Astrocyte (in vitro differentiated cells and primary cell): ENCODE measurements at regions not wholly inside any gene's neighbourhood (a gene's known extent, or its start where the extent isn't known, plus 50 kb on each side); places are given as distances from the start of the nearest gene placed in this dataset.
A peak's percentile ranks its signal among the peaks of the same experiment; 100 is the strongest.

ENCODE experiments used
- DNase-seq: peaks from one replicate; pipeline ENCODE4 v3.0.0-alpha.2; 2010; ENCODE audit warnings: low read depth
- FAIRE-seq: peaks from 2 replicates; lab custom pipeline; 2011; peaks lifted over from hg19 to GRCh38; lab: Jason Lieb, UNC
- H2AFZ ChIP-seq: 2 replicates; pipeline ENCODE4 v1.6.0; 2012; ENCODE audit warnings: low read depth, low read length, inconsistent platforms
- H3K27ac ChIP-seq: 2 replicates; pipeline ENCODE4 v1.5.1; 2011; ENCODE audit warnings: low read depth, low read length, inconsistent platforms
- H3K27me3 ChIP-seq: 2 replicates; pipeline ENCODE4 v1.6.0; 2011; ENCODE audit warnings: low read length, inconsistent platforms; ENCODE audit not compliant: insufficient read depth
- H3K36me3 ChIP-seq: 2 replicates; pipeline ENCODE4 v1.5.1; 2011; ENCODE audit warnings: low read length, inconsistent platforms; ENCODE audit not compliant: insufficient read depth
- H3K4me1 ChIP-seq: 2 replicates; pipeline ENCODE4 v1.5.1; 2011; ENCODE audit warnings: low read length, inconsistent platforms; ENCODE audit not compliant: insufficient read depth
- H3K4me2 ChIP-seq: 2 replicates; pipeline ENCODE4 v1.6.0; 2012; ENCODE audit warnings: low read length, inconsistent platforms
- H3K4me3 ChIP-seq: 2 replicates; pipeline ENCODE4 v1.5.1; 2011; ENCODE audit warnings: low read depth, mild to moderate bottlenecking, low read length, inconsistent platforms; ENCODE audit not compliant: insufficient read depth
- H3K79me2 ChIP-seq: 2 replicates; pipeline ENCODE4 v1.6.0; 2012; ENCODE audit warnings: mild to moderate bottlenecking, low read length, inconsistent platforms; ENCODE audit not compliant: insufficient read depth
- H3K9ac ChIP-seq: 2 replicates; pipeline ENCODE4 v1.6.0; 2012; ENCODE audit warnings: mild to moderate bottlenecking, low read length, inconsistent platforms
- H3K9me3 ChIP-seq: 2 replicates; pipeline ENCODE4 v1.5.1; 2012; ENCODE audit warnings: low read depth, mild to moderate bottlenecking, low read length, inconsistent platforms; ENCODE audit not compliant: insufficient read depth
- H4K20me1 ChIP-seq: 2 replicates; pipeline ENCODE4 v1.6.0; 2012; ENCODE audit warnings: low read length, inconsistent platforms; ENCODE audit not compliant: insufficient read depth
- H3K27ac Mint-ChIP-seq: one replicate; pipeline ENCODE4 v1.8.0; 2021; ENCODE audit warnings: mild to moderate bottlenecking, mixed read lengths; ENCODE audit not compliant: unreplicated experiment
- H3K27me3 Mint-ChIP-seq: one replicate; pipeline ENCODE4 v1.8.0; 2021; ENCODE audit warnings: low read depth, mixed read lengths; ENCODE audit not compliant: unreplicated experiment
- H3K36me3 Mint-ChIP-seq: one replicate; pipeline ENCODE4 v1.8.0; 2021; ENCODE audit warnings: low read depth, mixed read lengths; ENCODE audit not compliant: unreplicated experiment
- H3K4me1 Mint-ChIP-seq: one replicate; pipeline ENCODE4 v1.8.0; 2021; ENCODE audit warnings: low read depth, mixed read lengths; ENCODE audit not compliant: unreplicated experiment
- H3K4me3 Mint-ChIP-seq: one replicate; pipeline ENCODE4 v1.8.0; 2021; ENCODE audit warnings: mild to moderate bottlenecking, moderate library complexity, mixed read lengths; ENCODE audit not compliant: unreplicated experiment
- H3K9me3 Mint-ChIP-seq: one replicate; pipeline ENCODE4 v1.8.0; 2021; ENCODE audit warnings: mild to moderate bottlenecking, mixed read lengths; ENCODE audit not compliant: unreplicated experiment
- EZH2 ChIP-seq: IDR thresholded peaks from 2 replicates; pipeline ENCODE4 v1.6.1; 2012; ENCODE audit warnings: mild to moderate bottlenecking, low read length, inconsistent platforms; ENCODE audit not compliant: insufficient read depth
- TF ChIP-seq, protein P1 (sequence below): IDR thresholded peaks from 2 replicates; pipeline ENCODE4 v1.5.1; 2011; ENCODE audit warnings: low read depth, mild to moderate bottlenecking, inconsistent platforms, low read length, moderate library complexity; ENCODE audit not compliant: insufficient read depth

DNA sequence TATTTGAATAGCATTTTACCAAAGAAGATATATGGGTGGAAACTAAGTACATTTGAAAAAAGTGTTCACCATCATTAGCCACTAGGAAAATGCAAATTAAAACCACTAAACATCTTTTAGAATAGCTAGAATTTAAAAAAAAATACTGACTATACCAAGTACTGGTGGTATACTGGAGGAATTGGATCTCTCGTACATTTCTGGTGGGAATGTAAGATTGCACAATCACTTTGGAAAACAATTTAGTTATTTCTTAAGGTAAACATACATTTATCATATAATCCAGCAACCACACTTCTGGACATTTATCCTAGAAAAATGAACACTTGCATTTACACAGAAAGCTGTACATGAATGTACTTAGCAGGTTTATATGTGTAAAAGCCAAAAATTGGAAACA lies 303.5 kb downstream of the MID1IP1 start:
- no peaks in the 10 kb centered on the region for H3K4me1 Mint-ChIP-seq
- no peak for TF ChIP-seq EZH2
- TF ChIP-seq, protein P1, sequence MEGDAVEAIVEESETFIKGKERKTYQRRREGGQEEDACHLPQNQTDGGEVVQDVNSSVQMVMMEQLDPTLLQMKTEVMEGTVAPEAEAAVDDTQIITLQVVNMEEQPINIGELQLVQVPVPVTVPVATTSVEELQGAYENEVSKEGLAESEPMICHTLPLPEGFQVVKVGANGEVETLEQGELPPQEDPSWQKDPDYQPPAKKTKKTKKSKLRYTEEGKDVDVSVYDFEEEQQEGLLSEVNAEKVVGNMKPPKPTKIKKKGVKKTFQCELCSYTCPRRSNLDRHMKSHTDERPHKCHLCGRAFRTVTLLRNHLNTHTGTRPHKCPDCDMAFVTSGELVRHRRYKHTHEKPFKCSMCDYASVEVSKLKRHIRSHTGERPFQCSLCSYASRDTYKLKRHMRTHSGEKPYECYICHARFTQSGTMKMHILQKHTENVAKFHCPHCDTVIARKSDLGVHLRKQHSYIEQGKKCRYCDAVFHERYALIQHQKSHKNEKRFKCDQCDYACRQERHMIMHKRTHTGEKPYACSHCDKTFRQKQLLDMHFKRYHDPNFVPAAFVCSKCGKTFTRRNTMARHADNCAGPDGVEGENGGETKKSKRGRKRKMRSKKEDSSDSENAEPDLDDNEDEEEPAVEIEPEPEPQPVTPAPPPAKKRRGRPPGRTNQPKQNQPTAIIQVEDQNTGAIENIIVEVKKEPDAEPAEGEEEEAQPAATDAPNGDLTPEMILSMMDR, result no peak
- no peaks in the 10 kb centered on the region for H3K36me3 ChIP-seq
- no peak overlapping the region for H3K9ac ChIP-seq
- H3K4me2 ChIP-seq, result no peak overlapping the region
- H3K4me1 ChIP-seq, result no peaks in the 10 kb centered on the region
- no peak overlapping the region for H3K4me3 ChIP-seq
- no peaks in the 10 kb centered on the region for H4K20me1 ChIP-seq
- H3K9me3 Mint-ChIP-seq, result no peaks in the 10 kb centered on the region
- no peaks in the 10 kb centered on the region for H3K27me3 Mint-ChIP-seq
- no peaks in the 10 kb centered on the region for H3K36me3 Mint-ChIP-seq
- no peak overlapping the region for H3K4me3 Mint-ChIP-seq
- H3K27me3 ChIP-seq, result no peaks in the 10 kb centered on the region
- DNase-seq (no peak), FAIRE-seq (peak; percentile 29)
- no peaks in the 10 kb centered on the region for H3K9me3 ChIP-seq
- no peak overlapping the region for H3K27ac Mint-ChIP-seq
- no peak overlapping the region for H2AFZ ChIP-seq
- H3K79me2 ChIP-seq, result no peaks in the 10 kb centered on the region
- H3K27ac ChIP-seq, result no peak overlapping the region

GRCh38 chrX:39112143-39112542 lies 310.9 kb downstream of the MID1IP1 start:
- peak overlapping the region; percentile 26 for H3K4me2 ChIP-seq
- H3K27me3 Mint-ChIP-seq, result no peaks in the 10 kb centered on the region
- H3K27me3 ChIP-seq, result no peaks in the 10 kb centered on the region
- no peaks in the 10 kb centered on the region for H3K36me3 ChIP-seq
- peak; percentile 52 for FAIRE-seq
- H4K20me1 ChIP-seq, result no peaks in the 10 kb centered on the region
- H3K9me3 Mint-ChIP-seq, result no peaks in the 10 kb centered on the region
- no peak overlapping the region for H3K9ac ChIP-seq
- H3K27ac ChIP-seq, result peak overlapping the region; percentile 25
- no peaks in the 10 kb centered on the region for H3K79me2 ChIP-seq
- DNase-seq, result peak; percentile 71
- no peaks in the 10 kb centered on the region for H3K4me1 ChIP-seq
- H3K36me3 Mint-ChIP-seq, result no peaks in the 10 kb centered on the region
- no peak for TF ChIP-seq EZH2
- H3K27ac Mint-ChIP-seq, result no peak overlapping the region
- no peak overlapping the region for H2AFZ ChIP-seq
- no peaks in the 10 kb centered on the region for H3K9me3 ChIP-seq
- no peaks in the 10 kb centered on the region for H3K4me1 Mint-ChIP-seq
- no peak overlapping the region for H3K4me3 ChIP-seq
- H3K4me3 Mint-ChIP-seq, result no peak overlapping the region

DNA sequence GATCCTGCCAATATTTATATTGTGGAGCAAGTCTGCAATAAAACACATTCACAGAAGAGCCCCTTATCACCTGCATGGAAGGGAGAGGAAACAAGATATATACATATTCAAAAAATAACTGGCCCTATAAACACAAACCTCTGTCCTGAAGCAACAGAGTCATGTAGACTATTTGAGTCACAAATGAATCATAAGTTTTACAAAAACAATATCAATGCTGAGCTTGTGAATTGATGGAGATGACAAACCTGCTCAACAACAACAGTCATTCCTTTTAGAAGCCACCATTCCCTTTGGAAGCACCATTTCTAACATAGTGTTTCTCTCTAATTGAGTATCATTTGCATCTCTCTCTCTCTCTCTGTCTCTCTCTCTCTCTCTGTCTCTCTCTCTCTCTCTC lies 313.9 kb downstream of the MID1IP1 start:
- FAIRE-seq, result no peak
- no peak overlapping the region for H3K27ac Mint-ChIP-seq

More for the DNA sequence above, 313.9 kb downstream of the MID1IP1 start:
- Histone ChIP-seq H3K4me3 (no peak overlapping the region), H3K27ac (no peak overlapping the region), H3K79me2 (no peaks in the 10 kb centered on the region), H3K27me3 (no peaks in the 10 kb centered on the region), H3K4me1 (no peaks in the 10 kb centered on the region), H2AFZ (no peak overlapping the region), H3K36me3 (no peaks in the 10 kb centered on the region), H4K20me1 (no peaks in the 10 kb centered on the region), H3K9me3 (no peaks in the 10 kb centered on the region), H3K4me2 (no peak overlapping the region), H3K9ac (no peak overlapping the region)
- Mint-ChIP-seq H3K4me1 (no peaks in the 10 kb centered on the region), H3K9me3 (no peaks in the 10 kb centered on the region), H3K27me3 (no peaks in the 10 kb centered on the region), H3K36me3 (no peaks in the 10 kb centered on the region), H3K4me3 (no peak overlapping the region)
- no peak for DNase-seq
- TF ChIP-seq, protein P1, result no peak
- no peak for TF ChIP-seq EZH2
